GM18951 (cell line): ENCODE measurements at regions not wholly inside any gene's neighbourhood (a gene's known extent, or its start where the extent isn't known, plus 50 kb on each side); places are given as distances from the start of the nearest gene placed in this dataset.
"Not testable (repeated sequence)": the region's sequence is repeated elsewhere in the genome, so short reads cannot be mapped to it uniquely, and the experiment has no call there.

Experiments used
- POLR2A ChIP-seq: IDR thresholded peaks from 4 replicates; pipeline ENCODE4 v1.6.1; 2011; ENCODE audit warnings: mild to moderate bottlenecking; ENCODE audit not compliant: insufficient read length, insufficient read depth; ENCODE audit errors: extremely low read depth
- in situ Hi-C: fragments of 300-500 bp; cut with MboI; formaldehyde crosslinking; loops from one replicate; pipeline ENCODE4 v1.12.0; 2022; ENCODE audit warnings: low sequenced_read_pairs, mixed read lengths, inconsistent platforms; ENCODE audit not compliant: unreplicated experiment

GRCh38 chr11:21658654-21659193, 534.2 kb upstream of the ANO5 start:
- TF ChIP-seq POLR2A = no peak
- in situ Hi-C loops = no loop called here

GRCh38 chr11:21659377-21659776, 533.5 kb upstream of the ANO5 start:
- in situ Hi-C loops = not testable (repeated sequence)

- in situ Hi-C loops = no loop called here
- TF ChIP-seq POLR2A = no peak
Observed at GRCh38 chr11:21659961-21660360, 532.9 kb upstream of the ANO5 start.

GRCh38 chr11:21675049-21675616, 517.8 kb upstream of the ANO5 start:
- TF ChIP-seq POLR2A = no peak
- in situ Hi-C loops = no loop called here

GRCh38 chr11:21687643-21688042, 505.2 kb upstream of the ANO5 start:
- in situ Hi-C loops = no loop called here
- no peak for TF ChIP-seq POLR2A

GRCh38 chr11:21704539-21704938, 488.3 kb upstream of the ANO5 start:
- TF ChIP-seq POLR2A = no peak
- in situ Hi-C loops = no loop called here

GRCh38 chr11:21707116-21707739, 485.7 kb upstream of the ANO5 start:
- no peak for TF ChIP-seq POLR2A
- in situ Hi-C loops = no loop called here

- in situ Hi-C loops = no loop called here
- TF ChIP-seq POLR2A = no peak
Observed at GRCh38 chr11:21710809-21711208, 482.1 kb upstream of the ANO5 start.

- in situ Hi-C loops = no loop called here
- TF ChIP-seq POLR2A = no peak
Observed at GRCh38 chr11:21711341-21711740, 481.5 kb upstream of the ANO5 start.

- in situ Hi-C loops = no loop called here
- no peak for TF ChIP-seq POLR2A
Observed at GRCh38 chr11:21723678-21724077, 469.2 kb upstream of the ANO5 start.

- no peak for TF ChIP-seq POLR2A
- in situ Hi-C loops = no loop called here
Observed at GRCh38 chr11:21727102-21727501, 465.8 kb upstream of the ANO5 start.

GRCh38 chr11:21736404-21736803, 456.5 kb upstream of the ANO5 start:
- TF ChIP-seq POLR2A = no peak
- in situ Hi-C loops = no loop called here

GRCh38 chr11:21752475-21753243, 440.2 kb upstream of the ANO5 start:
- in situ Hi-C loops = not testable (repeated sequence)

GRCh38 chr11:21753244-21753767, 439.6 kb upstream of the ANO5 start:
- in situ Hi-C loops = not testable (repeated sequence)
